ENCODE measurements at regions not wholly inside any gene's neighbourhood (a gene's known extent, or its start where the extent isn't known, plus 50 kb on each side); places are given as distances from the start of the nearest gene placed in this dataset.

DNA sequence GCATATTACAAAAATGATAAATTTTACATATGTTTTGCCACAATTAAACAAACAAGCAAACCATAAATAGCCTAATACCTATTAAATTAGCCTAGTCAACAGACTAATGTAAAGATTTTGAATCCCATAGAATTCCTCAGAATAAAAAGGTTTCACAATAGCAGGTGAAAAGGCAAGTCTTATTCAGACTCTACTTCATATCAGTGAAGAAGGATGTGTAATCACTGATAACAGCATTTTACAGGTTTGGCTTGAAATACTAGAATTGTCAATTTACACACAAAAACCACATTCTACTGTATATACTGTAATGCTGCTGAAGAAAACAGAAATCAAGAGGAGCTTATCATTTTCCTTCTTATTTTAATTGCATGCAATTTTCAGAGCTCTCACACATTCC lies 90.8 kb upstream of the SSTR1 start:
- TF ChIP-seq, protein P1, sequence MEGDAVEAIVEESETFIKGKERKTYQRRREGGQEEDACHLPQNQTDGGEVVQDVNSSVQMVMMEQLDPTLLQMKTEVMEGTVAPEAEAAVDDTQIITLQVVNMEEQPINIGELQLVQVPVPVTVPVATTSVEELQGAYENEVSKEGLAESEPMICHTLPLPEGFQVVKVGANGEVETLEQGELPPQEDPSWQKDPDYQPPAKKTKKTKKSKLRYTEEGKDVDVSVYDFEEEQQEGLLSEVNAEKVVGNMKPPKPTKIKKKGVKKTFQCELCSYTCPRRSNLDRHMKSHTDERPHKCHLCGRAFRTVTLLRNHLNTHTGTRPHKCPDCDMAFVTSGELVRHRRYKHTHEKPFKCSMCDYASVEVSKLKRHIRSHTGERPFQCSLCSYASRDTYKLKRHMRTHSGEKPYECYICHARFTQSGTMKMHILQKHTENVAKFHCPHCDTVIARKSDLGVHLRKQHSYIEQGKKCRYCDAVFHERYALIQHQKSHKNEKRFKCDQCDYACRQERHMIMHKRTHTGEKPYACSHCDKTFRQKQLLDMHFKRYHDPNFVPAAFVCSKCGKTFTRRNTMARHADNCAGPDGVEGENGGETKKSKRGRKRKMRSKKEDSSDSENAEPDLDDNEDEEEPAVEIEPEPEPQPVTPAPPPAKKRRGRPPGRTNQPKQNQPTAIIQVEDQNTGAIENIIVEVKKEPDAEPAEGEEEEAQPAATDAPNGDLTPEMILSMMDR (conservative IDR thresholded peaks at IDR 0.05) = no peak
- Mint-ChIP-seq H3K27ac (no peak overlapping the region), H3K36me3 (no peaks in the 10 kb centered on the region), H3K9me3 (no peaks in the 10 kb centered on the region), H3K4me3 (no peak overlapping the region), H3K4me1 (ENCODE audit: unreplicated experiment) (peaks cover 5% of the 10 kb centered on the region), H3K27me3 (no peaks in the 10 kb centered on the region)
- DNase-seq (ENCODE audit: extremely low spot score, unreplicated experiment) = no peak

DNA sequence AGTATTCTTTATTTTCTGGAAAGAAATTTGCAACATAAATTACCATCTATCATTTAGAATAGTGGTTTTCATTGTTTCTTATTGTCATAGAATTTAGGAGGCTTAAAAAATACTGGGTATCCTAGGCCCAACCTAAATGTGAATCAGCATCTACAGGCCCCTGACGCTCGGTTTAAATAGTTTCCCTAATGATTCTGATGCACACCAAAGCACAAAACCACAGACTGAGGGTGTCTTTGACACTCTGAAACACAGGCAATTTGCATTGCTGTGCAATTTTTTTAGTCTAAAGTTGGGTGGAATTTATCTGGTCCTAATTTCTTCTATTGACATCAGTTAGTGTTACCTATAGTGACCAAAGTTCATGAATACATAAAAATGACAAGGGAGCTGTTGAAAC lies 87.6 kb upstream of the SSTR1 start:
- DNase-seq (ENCODE audit: extremely low spot score, unreplicated experiment) = no peak
- TF ChIP-seq, protein P1 (conservative IDR thresholded peaks at IDR 0.05) = no peak
- no peak overlapping the region for H3K4me3 Mint-ChIP-seq
- no peaks in the 10 kb centered on the region for H3K9me3 Mint-ChIP-seq
- no peaks in the 10 kb centered on the region for H3K36me3 Mint-ChIP-seq
- no peak overlapping the region for H3K27ac Mint-ChIP-seq
- H3K27me3 Mint-ChIP-seq = no peaks in the 10 kb centered on the region
- peaks cover 5% of the 10 kb centered on the region for H3K4me1 Mint-ChIP-seq (ENCODE audit: unreplicated experiment)

DNA sequence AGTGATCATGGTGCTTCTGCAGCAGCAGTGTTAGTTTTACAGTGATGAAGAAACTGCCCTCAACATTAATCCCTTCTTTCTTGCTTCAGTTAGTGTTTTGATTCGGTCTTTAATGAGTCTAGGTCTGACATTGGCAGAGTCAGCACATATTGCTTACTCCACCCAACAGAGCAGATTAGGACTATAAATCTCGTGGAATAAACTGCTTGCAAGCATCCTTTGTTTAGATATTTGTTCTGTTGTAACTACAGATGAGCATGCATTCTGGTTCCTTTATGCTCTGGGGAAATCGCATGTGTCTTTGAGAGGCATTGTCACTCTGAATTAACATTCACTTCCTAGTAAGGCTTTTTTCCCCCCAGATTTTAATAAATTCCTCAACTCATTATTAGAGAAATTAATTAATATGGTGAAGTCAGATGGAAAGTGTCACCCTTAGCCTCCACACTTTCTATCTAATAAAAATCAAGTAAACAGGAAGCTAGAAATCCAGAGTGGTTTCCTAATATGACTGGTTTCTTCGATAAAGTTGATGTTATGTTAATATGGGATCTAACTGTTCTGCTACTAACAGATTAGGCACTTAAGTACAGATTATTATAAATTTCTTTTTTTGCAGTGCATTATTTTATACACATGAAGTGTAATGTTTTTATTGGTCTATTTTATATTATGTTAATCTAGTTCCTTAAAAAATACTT lies 86.2 kb upstream of the SSTR1 start:
- Mint-ChIP-seq H3K4me1 (ENCODE audit: unreplicated experiment) (peaks cover 5% of the 10 kb centered on the region), H3K36me3 (no peaks in the 10 kb centered on the region), H3K27ac (no peak overlapping the region), H3K4me3 (no peak overlapping the region), H3K27me3 (no peaks in the 10 kb centered on the region), H3K9me3 (no peaks in the 10 kb centered on the region)
- no peak for DNase-seq (ENCODE audit: extremely low spot score, unreplicated experiment)
- TF ChIP-seq, protein P1 (conservative IDR thresholded peaks at IDR 0.05) = no peak

DNA sequence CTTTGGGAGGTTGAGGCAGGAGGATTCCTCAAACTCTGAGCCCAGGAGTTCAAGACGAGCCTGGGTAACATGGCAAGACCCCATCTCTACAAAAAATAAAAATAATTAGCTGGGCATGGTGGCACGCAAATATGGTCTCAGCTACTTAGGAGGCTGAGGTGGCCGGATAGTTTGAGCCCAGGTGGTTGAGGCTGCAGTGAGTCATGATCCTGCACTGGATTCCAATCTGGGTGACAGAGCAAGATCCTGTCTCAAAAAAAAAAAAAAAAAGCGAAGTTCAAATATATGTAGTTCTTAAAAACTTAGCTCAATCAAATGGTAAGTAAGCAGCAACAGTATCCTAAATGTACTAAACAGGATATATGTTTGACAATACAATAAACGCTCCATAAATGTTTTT lies 85.5 kb upstream of the SSTR1 start:
- H3K27me3 Mint-ChIP-seq = no peaks in the 10 kb centered on the region
- no peak for DNase-seq (ENCODE audit: extremely low spot score, unreplicated experiment)
- H3K27ac Mint-ChIP-seq = no peak overlapping the region
- no peaks in the 10 kb centered on the region for H3K36me3 Mint-ChIP-seq
- no peaks in the 10 kb centered on the region for H3K9me3 Mint-ChIP-seq
- no peak overlapping the region for H3K4me3 Mint-ChIP-seq
- peaks cover 5% of the 10 kb centered on the region for H3K4me1 Mint-ChIP-seq (ENCODE audit: unreplicated experiment)
- TF ChIP-seq, protein P1 (conservative IDR thresholded peaks at IDR 0.05) = no peak

DNA sequence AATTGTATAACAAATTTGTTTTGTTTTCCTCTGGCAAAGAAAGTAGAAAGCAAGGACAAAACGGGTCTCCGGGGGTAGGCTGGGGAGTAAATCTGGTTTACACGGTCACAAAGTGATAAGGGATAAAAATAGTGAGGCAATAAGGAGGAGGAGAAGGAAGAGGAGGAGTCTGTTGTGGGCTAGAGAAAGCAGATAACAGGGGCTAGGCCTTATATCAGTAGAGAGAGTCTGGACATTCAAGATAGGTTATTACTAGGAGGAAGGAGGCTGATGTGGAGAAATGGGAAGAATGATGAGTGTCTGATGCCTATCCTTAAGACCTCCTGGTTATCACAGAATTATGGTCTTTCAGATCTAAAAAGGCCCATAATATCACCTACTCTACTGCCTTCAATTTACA lies 83.2 kb upstream of the SSTR1 start:
- no peaks in the 10 kb centered on the region for H3K9me3 Mint-ChIP-seq
- no peaks in the 10 kb centered on the region for H3K36me3 Mint-ChIP-seq
- no peak overlapping the region for H3K4me3 Mint-ChIP-seq
- H3K4me1 Mint-ChIP-seq (ENCODE audit: unreplicated experiment) = peaks cover 5% of the 10 kb centered on the region
- TF ChIP-seq, protein P1 (conservative IDR thresholded peaks at IDR 0.05) = no peak
- DNase-seq (ENCODE audit: extremely low spot score, unreplicated experiment) = no peak
- H3K27me3 Mint-ChIP-seq = no peaks in the 10 kb centered on the region
- no peak overlapping the region for H3K27ac Mint-ChIP-seq

Measured in type B pancreatic cell (in vitro differentiated cells).